SK-N-SH (cell line): ENCODE measurements at regions not wholly inside any gene's neighbourhood (a gene's known extent, or its start where the extent isn't known, plus 50 kb on each side); places are given as distances from the start of the nearest gene placed in this dataset.

Experiments used
- CHD2 ChIP-seq: fragments of 150-350 bp; IDR thresholded peaks from 2 replicates; pipeline ENCODE4 v1.6.1; 2018; ENCODE audit warnings: low read length; ENCODE audit not compliant: partially characterized antibody
- CTCF ChIP-seq: fragments of 200-600 bp; sonication (generic); IDR thresholded peaks from 2 replicates; pipeline ENCODE4 v1.6.1; 2017; ENCODE audit warnings: antibody characterized with exemption, mild to moderate bottlenecking, moderate library complexity
- ELF1 ChIP-seq: IDR thresholded peaks from 2 replicates; pipeline ENCODE4 v1.4.0; 2012
- GATA2 ChIP-seq: sonication (generic); formaldehyde crosslinking; IDR thresholded peaks from 2 replicates; pipeline ENCODE4 v1.5.0; 2020; ENCODE audit warnings: mild to moderate bottlenecking, missing genetic modification reagents
- MAX ChIP-seq: IDR thresholded peaks from 2 replicates; pipeline ENCODE4 v1.4.0; 2012; ENCODE audit warnings: low read depth
- MXI1 ChIP-seq: IDR thresholded peaks from 2 replicates; pipeline ENCODE4 v1.6.1; 2012; ENCODE audit warnings: mild to moderate bottlenecking, low read depth, low read length, improper control_type of control experiment
- POLR2AphosphoS5 ChIP-seq: IDR thresholded peaks from 2 replicates; pipeline ENCODE4 v1.6.1; 2012; ENCODE audit warnings: low read depth, low read length
- TCF12 ChIP-seq: IDR thresholded peaks from 2 replicates; pipeline ENCODE4 v1.4.0; 2012
- USF2 ChIP-seq: fragments of 150-350 bp; IDR thresholded peaks from 2 replicates; pipeline ENCODE4 v1.6.1; 2017; ENCODE audit warnings: antibody characterized with exemption, low read length, low read depth, borderline replicate concordance
- YY1 ChIP-seq: IDR thresholded peaks from 2 replicates; pipeline ENCODE4 v1.4.0; 2012; ENCODE audit warnings: low read depth, mild to moderate bottlenecking

GRCh38 chr11:89604281-89604680, 105.8 kb upstream of the TRIM77 start:
- TF ChIP-seq CTCF (no peak), YY1 (no peak), ELF1 (no peak), MAX (no peak), GATA2 (CRISPR knock-in tag) (no peak), CHD2 (no peak), MXI1 (no peak), TCF12 (no peak), USF2 (no peak), POLR2AphosphoS5 (no peak)
